PC-3 (cell line): ENCODE measurements at regions not wholly inside any gene's neighbourhood (a gene's known extent, or its start where the extent isn't known, plus 50 kb on each side); places are given as distances from the start of the nearest gene placed in this dataset.

Experiments used
- ATAC-seq: fragments of 200-7000 bp; cut with Tn5 transposase; 2 replicates; pipeline ENCODE4 v1.9.1; 2020; ENCODE audit warnings: mild to moderate bottlenecking, moderate library complexity
- BruUV-seq: library from RNA; stranded (reverse); fragments of 400-500 nt; replicated peaks from 2 replicates; lab custom pipeline; 2021; lab: Mats Ljungman, UMichigan
- CTCF ChIA-PET: fragments of 300-600 bp; sonication (Branson Sonifier 250); formaldehyde crosslinking; loops from one replicate; lab custom pipeline; 2022; ENCODE audit warnings: antibody characterized with exemption; lab: Charles Lee
- POLR2A ChIA-PET: fragments of 300-600 bp; sonication (Branson Sonifier 250); formaldehyde crosslinking; loops from one replicate; lab custom pipeline; 2022; ENCODE audit warnings: antibody characterized with exemption; ENCODE audit not compliant: unreplicated experiment; lab: Charles Lee
- DNase-seq: peaks from one replicate; pipeline ENCODE4 v3.0.0-alpha.2; 2015
- H2AFZ ChIP-seq: fragments of 300-600 bp; sonication (generic); 2 replicates; pipeline ENCODE4 v1.6.0; 2016; ENCODE audit warnings: antibody characterized with exemption, low read length
- H3F3A ChIP-seq: fragments of 300-600 bp; sonication (generic); one replicate; pipeline ENCODE4 v1.6.0; 2017; ENCODE audit warnings: antibody characterized with exemption, low read length, control low read depth, mild to moderate bottlenecking; ENCODE audit not compliant: unreplicated experiment
- H3K27ac ChIP-seq: fragments of 300-600 bp; sonication (generic); 2 replicates; pipeline ENCODE4 v1.5.1; 2016; ENCODE audit warnings: mild to moderate bottlenecking, low read length
- H3K27me3 ChIP-seq: fragments of 300-600 bp; sonication (generic); 2 replicates; pipeline ENCODE4 v1.6.1; 2016; ENCODE audit warnings: low read length, mixed read lengths
- H3K36me3 ChIP-seq: fragments of 300-600 bp; sonication (generic); 2 replicates; pipeline ENCODE4 v1.6.1; 2016; ENCODE audit warnings: low read depth, mixed run types, low read length, mixed read lengths
- H3K4me1 ChIP-seq: fragments of 300-600 bp; sonication (generic); 2 replicates; pipeline ENCODE4 v1.5.1; 2016; ENCODE audit warnings: low read length; ENCODE audit not compliant: insufficient read depth
- H3K4me2 ChIP-seq: fragments of 300-600 bp; sonication (generic); 2 replicates; pipeline ENCODE4 v1.6.0; 2016; ENCODE audit warnings: low read length
- H3K4me3 ChIP-seq: fragments of 300-600 bp; sonication (generic); 2 replicates; pipeline ENCODE4 v1.5.1; 2016; ENCODE audit warnings: mild to moderate bottlenecking, low read length, mixed read lengths
- H3K79me2 ChIP-seq: fragments of 300-600 bp; sonication (generic); 2 replicates; pipeline ENCODE4 v1.6.1; 2017; ENCODE audit warnings: low read length, mixed read lengths
- H3K9ac ChIP-seq: fragments of 300-600 bp; sonication (generic); 2 replicates; pipeline ENCODE4 v1.6.0; 2016; ENCODE audit warnings: mild to moderate bottlenecking, low read length
- H3K9me2 ChIP-seq: fragments of 300-600 bp; sonication (generic); replicated peaks from 2 replicates; pipeline ENCODE4 v1.6.1; 2016; ENCODE audit warnings: mixed run types, low read length, mixed read lengths
- H3K9me3 ChIP-seq: fragments of 300-600 bp; sonication (generic); 2 replicates; pipeline ENCODE4 v1.6.1; 2016; ENCODE audit warnings: low read length, mixed read lengths
- H4K20me1 ChIP-seq: fragments of 300-600 bp; sonication (generic); 2 replicates; pipeline ENCODE4 v1.6.1; 2016; ENCODE audit warnings: low read length, mixed read lengths
- EZH2 ChIP-seq: fragments of 300-600 bp; sonication (generic); IDR thresholded peaks from one replicate; pipeline ENCODE4 v1.6.1; 2017; ENCODE audit warnings: antibody characterized with exemption, mild to moderate bottlenecking, low read length; ENCODE audit not compliant: unreplicated experiment
- EZH2phosphoT487 ChIP-seq: fragments of 300-600 bp; sonication (generic); IDR thresholded peaks from 2 replicates; pipeline ENCODE4 v1.6.1; 2018; ENCODE audit warnings: mild to moderate bottlenecking, antibody characterized with exemption, low read length, borderline replicate concordance
- intact Hi-C: fragments of 100-400 bp; cut with micrococcal nuclease; formaldehyde crosslinking; loops from 2 replicates; pipeline ENCODE4 v1.9.0; 2023
- TF ChIP-seq, protein P1 (sequence below): fragments of 300-600 bp; sonication (generic); conservative IDR thresholded peaks from 2 replicates; pipeline ENCODE4 v1.5.1; 2017; ENCODE audit warnings: antibody characterized with exemption, low read depth, mild to moderate bottlenecking, low read length

DNA sequence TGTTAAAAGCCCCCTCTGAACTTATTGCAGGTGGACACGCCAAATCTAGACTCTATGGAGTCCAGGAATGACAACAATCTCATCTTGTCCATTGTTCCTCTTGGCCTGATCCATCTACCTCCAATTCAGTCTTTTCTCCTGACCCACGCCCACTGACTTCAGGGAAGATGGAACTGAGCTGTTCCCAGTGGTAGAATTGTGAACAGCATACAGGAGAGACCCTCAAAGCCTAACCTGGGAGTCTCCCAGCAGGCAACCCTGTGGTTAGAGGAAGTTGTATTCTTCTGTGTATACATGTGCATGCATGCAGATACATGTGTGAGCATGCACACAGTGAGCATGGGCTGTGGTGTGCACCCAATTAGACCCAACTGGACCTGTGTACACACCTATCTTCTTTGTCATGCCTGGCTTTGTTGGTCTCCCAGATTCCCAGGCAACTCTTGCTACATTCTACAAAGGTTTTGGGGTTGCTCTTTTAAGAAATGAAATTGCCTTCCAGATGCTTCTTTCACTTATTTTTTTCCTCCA lies 286.0 kb downstream of the ZSWIM6 start:
- no peaks in the 10 kb centered on the region for H3K9me2 ChIP-seq
- no peak overlapping the region for H2AFZ ChIP-seq
- no peaks in the 10 kb centered on the region for H3K27me3 ChIP-seq
- no peak overlapping the region for H3K4me3 ChIP-seq
- H3K9ac ChIP-seq: no peak overlapping the region
- H3K79me2 ChIP-seq: no peaks in the 10 kb centered on the region
- no peaks in the 10 kb centered on the region for H4K20me1 ChIP-seq
- no peak for DNase-seq
- H3K27ac ChIP-seq: no peak overlapping the region
- CTCF ChIA-PET: no interaction called here
- no peaks in the 10 kb centered on the region for H3K9me3 ChIP-seq
- H3K4me2 ChIP-seq: no peak overlapping the region
- ATAC-seq: no peak
- POLR2A ChIA-PET: no interaction called here
- no TSS peak for BruUV-seq
- 0 out of 2 replicates have a peak, but pooled peaks cover 5% of the 10 kb centered on the region for H3K4me1 ChIP-seq
- H3F3A ChIP-seq: no peaks in the 10 kb centered on the region
- no peak for TF ChIP-seq EZH2phosphoT487
- TF ChIP-seq, protein P1, sequence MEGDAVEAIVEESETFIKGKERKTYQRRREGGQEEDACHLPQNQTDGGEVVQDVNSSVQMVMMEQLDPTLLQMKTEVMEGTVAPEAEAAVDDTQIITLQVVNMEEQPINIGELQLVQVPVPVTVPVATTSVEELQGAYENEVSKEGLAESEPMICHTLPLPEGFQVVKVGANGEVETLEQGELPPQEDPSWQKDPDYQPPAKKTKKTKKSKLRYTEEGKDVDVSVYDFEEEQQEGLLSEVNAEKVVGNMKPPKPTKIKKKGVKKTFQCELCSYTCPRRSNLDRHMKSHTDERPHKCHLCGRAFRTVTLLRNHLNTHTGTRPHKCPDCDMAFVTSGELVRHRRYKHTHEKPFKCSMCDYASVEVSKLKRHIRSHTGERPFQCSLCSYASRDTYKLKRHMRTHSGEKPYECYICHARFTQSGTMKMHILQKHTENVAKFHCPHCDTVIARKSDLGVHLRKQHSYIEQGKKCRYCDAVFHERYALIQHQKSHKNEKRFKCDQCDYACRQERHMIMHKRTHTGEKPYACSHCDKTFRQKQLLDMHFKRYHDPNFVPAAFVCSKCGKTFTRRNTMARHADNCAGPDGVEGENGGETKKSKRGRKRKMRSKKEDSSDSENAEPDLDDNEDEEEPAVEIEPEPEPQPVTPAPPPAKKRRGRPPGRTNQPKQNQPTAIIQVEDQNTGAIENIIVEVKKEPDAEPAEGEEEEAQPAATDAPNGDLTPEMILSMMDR: no peak
- no peak for TF ChIP-seq EZH2
- intact Hi-C loops: no loop called here
- H3K36me3 ChIP-seq: no peaks in the 10 kb centered on the region

GRCh38 chr5:61618577-61618976 lies 286.5 kb downstream of the ZSWIM6 start:
- no peak overlapping the region for H3K27ac ChIP-seq
- H3K9me3 ChIP-seq: no peaks in the 10 kb centered on the region
- ATAC-seq (no peak), DNase-seq (no peak)
- H4K20me1 ChIP-seq: no peaks in the 10 kb centered on the region
- no peaks in the 10 kb centered on the region for H3K36me3 ChIP-seq
- ChIA-PET CTCF (no interaction called here), POLR2A (no interaction called here)
- no peaks in the 10 kb centered on the region for H3K79me2 ChIP-seq
- no peak overlapping the region for H3K4me3 ChIP-seq
- no peaks in the 10 kb centered on the region for H3K9me2 ChIP-seq
- no peak overlapping the region for H3K9ac ChIP-seq
- H2AFZ ChIP-seq: no peak overlapping the region
- TF ChIP-seq, protein P1: no peak
- no peak for TF ChIP-seq EZH2
- TF ChIP-seq EZH2phosphoT487: no peak
- BruUV-seq: no TSS peak
- H3K4me2 ChIP-seq: no peak overlapping the region
- intact Hi-C loops: no loop called here
- 0 out of 2 replicates have a peak, but pooled peaks cover 2% of the 10 kb centered on the region for H3K4me1 ChIP-seq
- no peaks in the 10 kb centered on the region for H3F3A ChIP-seq
- no peaks in the 10 kb centered on the region for H3K27me3 ChIP-seq

GRCh38 chr5:61619289-61619688 lies 287.2 kb downstream of the ZSWIM6 start:
- DNase-seq: no peak
- ChIA-PET POLR2A (no interaction called here), CTCF (no interaction called here)
- TF ChIP-seq EZH2phosphoT487 (no peak), EZH2 (no peak)
- TF ChIP-seq, protein P1: no peak
- H3K4me3 ChIP-seq: no peak overlapping the region
- H3K4me2 ChIP-seq: no peak overlapping the region
- no peak overlapping the region for H2AFZ ChIP-seq
- no peak overlapping the region for H3K27ac ChIP-seq
- no peaks in the 10 kb centered on the region for H4K20me1 ChIP-seq
- no peaks in the 10 kb centered on the region for H3K36me3 ChIP-seq
- H3K9ac ChIP-seq: no peak overlapping the region
- H3K4me1 ChIP-seq: no peaks in the 10 kb centered on the region
- H3K79me2 ChIP-seq: no peaks in the 10 kb centered on the region
- BruUV-seq: no TSS peak
- no peaks in the 10 kb centered on the region for H3F3A ChIP-seq
- no peaks in the 10 kb centered on the region for H3K27me3 ChIP-seq
- ATAC-seq: no peak
- H3K9me3 ChIP-seq: no peaks in the 10 kb centered on the region
- no peaks in the 10 kb centered on the region for H3K9me2 ChIP-seq
- intact Hi-C loops: no loop called here
